ENCODE measurements at regions not wholly inside any gene's neighbourhood (a gene's known extent, or its start where the extent isn't known, plus 50 kb on each side); places are given as distances from the start of the nearest gene placed in this dataset.

DNA sequence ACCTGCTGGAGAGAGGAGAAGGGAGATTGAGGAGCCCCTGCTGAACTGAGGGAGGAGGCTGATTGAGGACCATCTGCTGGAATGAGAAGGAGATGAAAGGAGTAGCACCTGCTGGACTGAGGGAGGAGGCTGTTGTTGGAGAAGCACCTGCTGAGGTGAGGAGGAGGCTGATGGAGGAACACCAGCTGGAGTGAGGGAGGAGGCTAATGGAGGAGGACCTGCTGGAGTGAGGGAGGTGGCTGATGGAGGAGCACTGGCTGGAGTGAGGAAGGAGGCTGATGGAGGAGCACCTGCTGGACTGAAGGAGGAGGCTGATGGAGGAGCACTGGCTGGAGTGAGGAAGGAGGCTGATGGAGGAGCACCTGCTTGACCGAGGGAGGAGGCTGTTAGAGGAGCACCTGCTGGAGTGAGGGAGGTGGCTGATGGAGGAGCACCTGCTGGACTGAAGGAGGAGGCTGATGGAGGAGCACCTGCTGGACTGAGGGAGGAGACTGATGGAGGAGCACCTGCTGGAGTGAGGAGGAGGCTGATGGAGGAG is 409.2 kb upstream of the MYT1L start:
- TF ChIP-seq, protein P1, sequence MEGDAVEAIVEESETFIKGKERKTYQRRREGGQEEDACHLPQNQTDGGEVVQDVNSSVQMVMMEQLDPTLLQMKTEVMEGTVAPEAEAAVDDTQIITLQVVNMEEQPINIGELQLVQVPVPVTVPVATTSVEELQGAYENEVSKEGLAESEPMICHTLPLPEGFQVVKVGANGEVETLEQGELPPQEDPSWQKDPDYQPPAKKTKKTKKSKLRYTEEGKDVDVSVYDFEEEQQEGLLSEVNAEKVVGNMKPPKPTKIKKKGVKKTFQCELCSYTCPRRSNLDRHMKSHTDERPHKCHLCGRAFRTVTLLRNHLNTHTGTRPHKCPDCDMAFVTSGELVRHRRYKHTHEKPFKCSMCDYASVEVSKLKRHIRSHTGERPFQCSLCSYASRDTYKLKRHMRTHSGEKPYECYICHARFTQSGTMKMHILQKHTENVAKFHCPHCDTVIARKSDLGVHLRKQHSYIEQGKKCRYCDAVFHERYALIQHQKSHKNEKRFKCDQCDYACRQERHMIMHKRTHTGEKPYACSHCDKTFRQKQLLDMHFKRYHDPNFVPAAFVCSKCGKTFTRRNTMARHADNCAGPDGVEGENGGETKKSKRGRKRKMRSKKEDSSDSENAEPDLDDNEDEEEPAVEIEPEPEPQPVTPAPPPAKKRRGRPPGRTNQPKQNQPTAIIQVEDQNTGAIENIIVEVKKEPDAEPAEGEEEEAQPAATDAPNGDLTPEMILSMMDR (IDR thresholded peaks at IDR 0.05; ENCODE audit: insufficient read depth, low read length, poor library complexity, severe bottlenecking), result no peak
- TF ChIP-seq EZH2phosphoT487 (conservative IDR thresholded peaks at IDR 0.05; ENCODE audit: low read length), result no peak

Data from SU-DHL-6 (cell line).